ENCODE measurements at regions not wholly inside any gene's neighbourhood (a gene's known extent, or its start where the extent isn't known, plus 50 kb on each side); places are given as distances from the start of the nearest gene placed in this dataset.

DNA sequence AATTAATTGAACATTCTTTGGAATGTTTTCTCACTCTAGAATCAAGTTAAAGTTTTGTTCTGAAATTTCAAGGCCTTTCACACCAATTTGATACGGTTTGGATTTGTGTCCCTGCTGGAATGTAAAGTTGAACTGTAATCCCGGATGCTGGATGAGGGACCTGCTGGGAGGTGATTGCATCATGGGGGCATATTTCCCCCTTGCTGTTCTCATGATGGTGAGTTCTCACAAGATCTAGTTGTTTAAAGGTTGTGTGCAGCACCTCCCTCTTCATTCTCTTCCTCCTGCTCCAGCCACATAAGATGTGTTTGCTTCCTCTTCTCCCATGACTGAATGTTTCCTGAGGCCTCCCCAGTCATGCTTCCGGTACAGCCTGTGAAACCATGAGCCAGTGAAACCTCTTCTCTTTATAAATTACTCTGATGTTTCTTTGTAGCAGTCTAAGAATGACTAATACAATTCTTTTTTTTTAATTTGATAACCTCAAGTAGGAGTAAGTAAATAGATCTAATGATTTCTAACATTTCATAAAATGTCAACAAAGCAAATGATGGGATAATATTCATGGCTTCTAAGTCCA lies 144.2 kb upstream of the CDH7 start:
- in situ Hi-C loops (cut with HindIII; ENCODE audit: extremely low pct_ligation_motif_present, low pct_unique_long_range_greater_than_20kb): no loop called here
- no peak for FAIRE-seq
- POLR2A ChIA-PET: no interaction called here
- TF ChIP-seq, protein P1, sequence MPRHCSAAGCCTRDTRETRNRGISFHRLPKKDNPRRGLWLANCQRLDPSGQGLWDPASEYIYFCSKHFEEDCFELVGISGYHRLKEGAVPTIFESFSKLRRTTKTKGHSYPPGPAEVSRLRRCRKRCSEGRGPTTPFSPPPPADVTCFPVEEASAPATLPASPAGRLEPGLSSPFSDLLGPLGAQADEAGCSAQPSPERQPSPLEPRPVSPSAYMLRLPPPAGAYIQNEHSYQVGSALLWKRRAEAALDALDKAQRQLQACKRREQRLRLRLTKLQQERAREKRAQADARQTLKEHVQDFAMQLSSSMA (CRISPR knock-in tag; IDR thresholded peaks at IDR 0.05): no peak
- TF ChIP-seq NFE2 (CRISPR knock-in tag; IDR thresholded peaks at IDR 0.05): no peak
- no peak for TF ChIP-seq MTF1 (CRISPR knock-in tag; IDR thresholded peaks at IDR 0.05)
- TF ChIP-seq, protein P2, sequence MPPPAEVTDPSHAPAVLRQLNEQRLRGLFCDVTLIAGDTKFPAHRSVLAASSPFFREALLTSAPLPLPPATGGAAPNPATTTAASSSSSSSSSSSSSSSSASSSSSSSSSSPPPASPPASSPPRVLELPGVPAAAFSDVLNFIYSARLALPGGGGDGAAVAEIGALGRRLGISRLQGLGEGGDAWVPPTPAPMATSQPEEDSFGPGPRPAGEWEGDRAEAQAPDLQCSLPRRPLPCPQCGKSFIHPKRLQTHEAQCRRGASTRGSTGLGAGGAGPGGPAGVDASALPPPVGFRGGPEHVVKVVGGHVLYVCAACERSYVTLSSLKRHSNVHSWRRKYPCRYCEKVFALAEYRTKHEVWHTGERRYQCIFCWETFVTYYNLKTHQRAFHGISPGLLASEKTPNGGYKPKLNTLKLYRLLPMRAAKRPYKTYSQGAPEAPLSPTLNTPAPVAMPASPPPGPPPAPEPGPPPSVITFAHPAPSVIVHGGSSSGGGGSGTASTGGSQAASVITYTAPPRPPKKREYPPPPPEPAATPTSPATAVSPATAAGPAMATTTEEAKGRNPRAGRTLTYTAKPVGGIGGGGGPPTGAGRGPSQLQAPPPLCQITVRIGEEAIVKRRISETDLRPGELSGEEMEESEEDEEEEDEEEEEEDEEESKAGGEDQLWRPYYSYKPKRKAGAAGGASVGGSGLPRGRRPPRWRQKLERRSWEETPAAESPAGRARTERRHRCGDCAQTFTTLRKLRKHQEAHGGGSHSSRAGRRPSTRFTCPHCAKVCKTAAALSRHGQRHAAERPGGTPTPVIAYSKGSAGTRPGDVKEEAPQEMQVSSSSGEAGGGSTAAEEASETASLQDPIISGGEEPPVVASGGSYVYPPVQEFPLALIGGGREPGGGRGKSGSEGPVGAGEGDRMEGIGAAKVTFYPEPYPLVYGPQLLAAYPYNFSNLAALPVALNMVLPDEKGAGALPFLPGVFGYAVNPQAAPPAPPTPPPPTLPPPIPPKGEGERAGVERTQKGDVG (CRISPR knock-in tag; IDR thresholded peaks at IDR 0.05; ENCODE audit: borderline replicate concordance): no peak
- TF ChIP-seq, protein P3, sequence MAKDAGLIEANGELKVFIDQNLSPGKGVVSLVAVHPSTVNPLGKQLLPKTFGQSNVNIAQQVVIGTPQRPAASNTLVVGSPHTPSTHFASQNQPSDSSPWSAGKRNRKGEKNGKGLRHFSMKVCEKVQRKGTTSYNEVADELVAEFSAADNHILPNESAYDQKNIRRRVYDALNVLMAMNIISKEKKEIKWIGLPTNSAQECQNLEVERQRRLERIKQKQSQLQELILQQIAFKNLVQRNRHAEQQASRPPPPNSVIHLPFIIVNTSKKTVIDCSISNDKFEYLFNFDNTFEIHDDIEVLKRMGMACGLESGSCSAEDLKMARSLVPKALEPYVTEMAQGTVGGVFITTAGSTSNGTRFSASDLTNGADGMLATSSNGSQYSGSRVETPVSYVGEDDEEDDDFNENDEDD (CRISPR knock-in tag; IDR thresholded peaks at IDR 0.05; ENCODE audit: borderline replicate concordance): no peak
- TF ChIP-seq, protein P4, sequence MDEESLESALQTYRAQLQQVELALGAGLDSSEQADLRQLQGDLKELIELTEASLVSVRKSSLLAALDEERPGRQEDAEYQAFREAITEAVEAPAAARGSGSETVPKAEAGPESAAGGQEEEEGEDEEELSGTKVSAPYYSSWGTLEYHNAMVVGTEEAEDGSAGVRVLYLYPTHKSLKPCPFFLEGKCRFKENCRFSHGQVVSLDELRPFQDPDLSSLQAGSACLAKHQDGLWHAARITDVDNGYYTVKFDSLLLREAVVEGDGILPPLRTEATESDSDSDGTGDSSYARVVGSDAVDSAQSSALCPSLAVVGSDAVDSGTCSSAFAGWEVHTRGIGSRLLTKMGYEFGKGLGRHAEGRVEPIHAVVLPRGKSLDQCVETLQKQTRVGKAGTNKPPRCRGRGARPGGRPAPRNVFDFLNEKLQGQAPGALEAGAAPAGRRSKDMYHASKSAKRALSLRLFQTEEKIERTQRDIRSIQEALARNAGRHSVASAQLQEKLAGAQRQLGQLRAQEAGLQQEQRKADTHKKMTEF (CRISPR knock-in tag; IDR thresholded peaks at IDR 0.05): no peak
- TF ChIP-seq, protein P5, sequence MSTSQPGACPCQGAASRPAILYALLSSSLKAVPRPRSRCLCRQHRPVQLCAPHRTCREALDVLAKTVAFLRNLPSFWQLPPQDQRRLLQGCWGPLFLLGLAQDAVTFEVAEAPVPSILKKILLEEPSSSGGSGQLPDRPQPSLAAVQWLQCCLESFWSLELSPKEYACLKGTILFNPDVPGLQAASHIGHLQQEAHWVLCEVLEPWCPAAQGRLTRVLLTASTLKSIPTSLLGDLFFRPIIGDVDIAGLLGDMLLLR (CRISPR knock-in tag; IDR thresholded peaks at IDR 0.05): no peak
- no peak for TF ChIP-seq ZNF160 (CRISPR knock-in tag; IDR thresholded peaks at IDR 0.05)
- TF ChIP-seq, protein P6, sequence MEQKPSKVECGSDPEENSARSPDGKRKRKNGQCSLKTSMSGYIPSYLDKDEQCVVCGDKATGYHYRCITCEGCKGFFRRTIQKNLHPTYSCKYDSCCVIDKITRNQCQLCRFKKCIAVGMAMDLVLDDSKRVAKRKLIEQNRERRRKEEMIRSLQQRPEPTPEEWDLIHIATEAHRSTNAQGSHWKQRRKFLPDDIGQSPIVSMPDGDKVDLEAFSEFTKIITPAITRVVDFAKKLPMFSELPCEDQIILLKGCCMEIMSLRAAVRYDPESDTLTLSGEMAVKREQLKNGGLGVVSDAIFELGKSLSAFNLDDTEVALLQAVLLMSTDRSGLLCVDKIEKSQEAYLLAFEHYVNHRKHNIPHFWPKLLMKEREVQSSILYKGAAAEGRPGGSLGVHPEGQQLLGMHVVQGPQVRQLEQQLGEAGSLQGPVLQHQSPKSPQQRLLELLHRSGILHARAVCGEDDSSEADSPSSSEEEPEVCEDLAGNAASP (CRISPR knock-in tag; IDR thresholded peaks at IDR 0.05; ENCODE audit: borderline replicate concordance): no peak
- no peak for TF ChIP-seq ZNF256 (CRISPR knock-in tag; conservative IDR thresholded peaks at IDR 0.05)
- TF ChIP-seq SRF (IDR thresholded peaks at IDR 0.05; ENCODE audit: low read depth, low read length): no peak
- no peak for TF ChIP-seq SALL2 (CRISPR knock-in tag; IDR thresholded peaks at IDR 0.05)
- TF ChIP-seq, protein P7, sequence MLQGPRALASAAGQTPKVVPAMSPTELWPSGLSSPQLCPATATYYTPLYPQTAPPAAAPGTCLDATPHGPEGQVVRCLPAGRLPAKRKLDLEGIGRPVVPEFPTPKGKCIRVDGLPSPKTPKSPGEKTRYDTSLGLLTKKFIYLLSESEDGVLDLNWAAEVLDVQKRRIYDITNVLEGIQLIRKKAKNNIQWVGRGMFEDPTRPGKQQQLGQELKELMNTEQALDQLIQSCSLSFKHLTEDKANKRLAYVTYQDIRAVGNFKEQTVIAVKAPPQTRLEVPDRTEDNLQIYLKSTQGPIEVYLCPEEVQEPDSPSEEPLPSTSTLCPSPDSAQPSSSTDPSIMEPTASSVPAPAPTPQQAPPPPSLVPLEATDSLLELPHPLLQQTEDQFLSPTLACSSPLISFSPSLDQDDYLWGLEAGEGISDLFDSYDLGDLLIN (CRISPR knock-in tag; IDR thresholded peaks at IDR 0.05; ENCODE audit: borderline replicate concordance): no peak

More for the DNA sequence above, 144.2 kb upstream of the CDH7 start:
- WGBS (ENCODE audit: low lambda C conversion rate): 18% methylated on average over 3 of the region's 3 CpGs
- DNase-seq (ENCODE audit: low spot score): no peak
- no peak overlapping the region for H3K9ac ChIP-seq (ENCODE audit: insufficient read depth, low read depth, low read length)
- CTCF ChIA-PET (ENCODE audit: low intra/inter-chr PET ratio, low total read pairs): no interaction called here
- no peak overlapping the region for H2AFZ ChIP-seq (ENCODE audit: low read length)
- no peaks in the 10 kb centered on the region for H4K20me1 ChIP-seq (ENCODE audit: insufficient read depth, low read length)
- H3K27me3 ChIP-seq (ENCODE audit: control insufficient read depth in 1 of 2, insufficient read depth in 2 of 2, low read length in 2 of 2): no peaks in the 10 kb centered on the region
- no peak overlapping the region for H3K27ac ChIP-seq (ENCODE audit: extremely low read length, insufficient read depth, low read length)
- H3K79me2 ChIP-seq (ENCODE audit: insufficient read depth, low read length): no peaks in the 10 kb centered on the region
- no peaks in the 10 kb centered on the region for H3K9me3 ChIP-seq (ENCODE audit: low read length)
- no TSS peak for BruUV-seq (replicated peaks)
- no peaks in the 10 kb centered on the region for H3K4me1 ChIP-seq (ENCODE audit: insufficient read depth, low read length)
- no peak overlapping the region for H3K4me3 ChIP-seq (replicated peaks in 1 of 3; ENCODE audit: insufficient read depth in 1 of 3, low read depth in 2 of 3, low read length in 3 of 3)
- intact Hi-C loops (cut with micrococcal nuclease; ENCODE audit: unreplicated experiment): no loop called here
- ATAC-seq: no peak
- no peaks in the 10 kb centered on the region for H3K36me3 ChIP-seq (replicated peaks in 1 of 2; ENCODE audit: control insufficient read depth in 1 of 2, insufficient read depth in 2 of 2, low read length in 2 of 2)
- no peak overlapping the region for H3K4me2 ChIP-seq (ENCODE audit: low read depth, low read length)
